ENCODE measurements at regions not wholly inside any gene's neighbourhood (a gene's known extent, or its start where the extent isn't known, plus 50 kb on each side); places are given as distances from the start of the nearest gene placed in this dataset.

DNA sequence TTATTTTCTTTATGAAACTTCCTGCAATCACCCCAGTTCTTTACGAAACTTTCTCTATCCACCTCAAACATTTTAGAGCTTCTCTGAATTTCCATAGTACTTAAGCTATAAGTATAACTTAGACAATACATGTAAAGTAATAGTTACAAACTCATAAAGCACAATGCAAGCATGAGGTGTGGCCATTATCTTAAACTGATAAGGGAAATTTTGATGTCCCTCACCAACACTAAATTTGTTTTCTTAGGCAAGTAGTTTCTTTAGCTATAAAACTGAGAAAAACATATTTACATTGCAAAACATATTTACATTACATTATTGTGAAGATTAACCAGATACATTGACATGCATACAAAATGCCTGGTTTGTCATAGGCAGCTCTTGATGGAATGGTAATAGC is 146.4 kb upstream of the ATP1B1 start:
- no peaks in the 10 kb centered on the region for H3K27me3 ChIP-seq

DNA sequence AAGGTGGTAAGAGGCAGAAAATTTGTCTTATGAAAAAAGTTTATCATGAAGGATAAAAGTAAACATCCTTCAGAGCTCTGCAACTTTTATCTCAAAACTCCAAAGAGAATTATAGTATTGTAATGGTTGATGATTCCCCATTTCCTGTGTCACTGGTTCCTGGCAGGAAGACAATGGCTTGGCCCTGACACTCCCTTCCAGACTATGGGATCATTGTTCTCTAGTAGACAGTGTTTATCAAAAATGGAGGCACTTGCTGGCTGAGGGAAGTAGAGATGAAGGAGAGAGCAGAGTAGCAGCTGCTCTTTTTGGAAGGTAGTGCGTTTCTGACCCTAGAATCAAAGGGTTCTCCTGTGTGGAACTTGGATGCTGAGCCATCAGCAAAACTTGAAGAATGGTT is 145.9 kb upstream of the ATP1B1 start:
- Histone ChIP-seq H3K36me3 (no peaks in the 10 kb centered on the region), H3K4me1 (no peaks in the 10 kb centered on the region), H3K27ac (no peak overlapping the region), H3K9me3 (no peaks in the 10 kb centered on the region), H3K4me3 (no peak overlapping the region), H3K27me3 (no peaks in the 10 kb centered on the region)
- no peak for DNase-seq (ENCODE audit: extremely low spot score in 2 of 2)
- TF ChIP-seq POLR2A (IDR thresholded peaks at IDR 0.05) (no peak), POLR2AphosphoS5 (IDR thresholded peaks at IDR 0.05; ENCODE audit: insufficient read depth in 1 of 2, low read depth in 1 of 2) (no peak)
- TF ChIP-seq, protein P1, sequence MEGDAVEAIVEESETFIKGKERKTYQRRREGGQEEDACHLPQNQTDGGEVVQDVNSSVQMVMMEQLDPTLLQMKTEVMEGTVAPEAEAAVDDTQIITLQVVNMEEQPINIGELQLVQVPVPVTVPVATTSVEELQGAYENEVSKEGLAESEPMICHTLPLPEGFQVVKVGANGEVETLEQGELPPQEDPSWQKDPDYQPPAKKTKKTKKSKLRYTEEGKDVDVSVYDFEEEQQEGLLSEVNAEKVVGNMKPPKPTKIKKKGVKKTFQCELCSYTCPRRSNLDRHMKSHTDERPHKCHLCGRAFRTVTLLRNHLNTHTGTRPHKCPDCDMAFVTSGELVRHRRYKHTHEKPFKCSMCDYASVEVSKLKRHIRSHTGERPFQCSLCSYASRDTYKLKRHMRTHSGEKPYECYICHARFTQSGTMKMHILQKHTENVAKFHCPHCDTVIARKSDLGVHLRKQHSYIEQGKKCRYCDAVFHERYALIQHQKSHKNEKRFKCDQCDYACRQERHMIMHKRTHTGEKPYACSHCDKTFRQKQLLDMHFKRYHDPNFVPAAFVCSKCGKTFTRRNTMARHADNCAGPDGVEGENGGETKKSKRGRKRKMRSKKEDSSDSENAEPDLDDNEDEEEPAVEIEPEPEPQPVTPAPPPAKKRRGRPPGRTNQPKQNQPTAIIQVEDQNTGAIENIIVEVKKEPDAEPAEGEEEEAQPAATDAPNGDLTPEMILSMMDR (IDR thresholded peaks at IDR 0.05): no peak
- intact Hi-C loops (cut with DNase I): no loop called here

More for the DNA sequence above, 146.4 kb upstream of the ATP1B1 start:
- H3K4me1 ChIP-seq: no peaks in the 10 kb centered on the region
- no peak overlapping the region for H3K27ac ChIP-seq
- intact Hi-C loops (cut with DNase I): no loop called here
- H3K4me3 ChIP-seq: no peak overlapping the region
- H3K36me3 ChIP-seq: no peaks in the 10 kb centered on the region
- TF ChIP-seq, protein P1 (IDR thresholded peaks at IDR 0.05): no peak
- TF ChIP-seq POLR2A (IDR thresholded peaks at IDR 0.05): no peak
- TF ChIP-seq POLR2AphosphoS5 (IDR thresholded peaks at IDR 0.05; ENCODE audit: insufficient read depth in 1 of 2, low read depth in 1 of 2): no peak
- no peak for DNase-seq (ENCODE audit: extremely low spot score in 2 of 2)
- no peaks in the 10 kb centered on the region for H3K9me3 ChIP-seq

DNA sequence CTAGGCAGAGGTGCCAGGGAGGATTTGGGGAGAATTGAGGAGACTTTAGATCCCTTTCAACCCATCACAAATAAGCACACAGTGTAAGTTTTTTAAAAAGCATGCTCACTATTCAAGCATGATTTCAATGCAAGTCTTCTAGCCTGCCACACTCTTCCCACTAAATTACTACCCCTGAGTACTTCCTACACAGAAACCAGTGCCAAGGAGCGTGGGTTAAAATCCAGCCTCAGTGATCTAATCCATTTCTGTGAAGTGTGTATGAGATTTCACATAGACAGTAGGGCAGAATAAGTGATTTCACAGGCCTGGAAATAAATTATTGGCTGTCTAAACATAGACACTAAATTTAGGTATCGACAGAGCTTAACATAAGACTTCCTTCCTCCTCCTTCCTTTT is 142.9 kb upstream of the ATP1B1 start:
- H3K4me1 ChIP-seq: no peaks in the 10 kb centered on the region
- no peak overlapping the region for H3K27ac ChIP-seq
- no peaks in the 10 kb centered on the region for H3K36me3 ChIP-seq
- intact Hi-C loops (cut with DNase I): no loop called here
- no peak for DNase-seq (ENCODE audit: extremely low spot score in 2 of 2)
- no peak overlapping the region for H3K4me3 ChIP-seq
- H3K27me3 ChIP-seq: no peaks in the 10 kb centered on the region
- TF ChIP-seq, protein P1 (IDR thresholded peaks at IDR 0.05): no peak
- TF ChIP-seq POLR2AphosphoS5 (IDR thresholded peaks at IDR 0.05; ENCODE audit: insufficient read depth in 1 of 2, low read depth in 1 of 2) (no peak), POLR2A (IDR thresholded peaks at IDR 0.05) (no peak)
- H3K9me3 ChIP-seq: no peaks in the 10 kb centered on the region

DNA sequence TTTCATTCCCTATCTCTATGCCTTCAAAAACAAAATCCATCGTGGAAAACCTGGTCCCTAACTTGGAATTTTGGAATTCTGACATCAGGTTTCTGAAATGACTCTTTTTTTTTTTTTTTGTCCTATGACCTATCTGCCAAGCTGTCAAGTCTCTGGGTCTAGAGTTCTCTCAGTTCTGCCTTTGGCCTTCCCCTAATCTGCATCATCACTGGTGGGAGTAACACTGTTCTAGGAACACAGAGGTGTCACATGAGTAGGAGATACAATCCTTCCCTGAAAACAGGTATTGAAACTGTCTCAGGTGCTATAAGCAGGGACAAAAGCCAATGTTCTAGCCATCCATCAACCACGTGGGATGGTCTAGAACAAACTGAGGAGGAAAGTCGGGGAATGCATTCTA is 142.0 kb upstream of the ATP1B1 start:
- no peaks in the 10 kb centered on the region for H3K4me1 ChIP-seq
- no peak for DNase-seq (ENCODE audit: extremely low spot score in 2 of 2)
- H3K36me3 ChIP-seq: no peaks in the 10 kb centered on the region
- no peak overlapping the region for H3K27ac ChIP-seq
- H3K9me3 ChIP-seq: no peaks in the 10 kb centered on the region
- no peak for TF ChIP-seq POLR2AphosphoS5 (IDR thresholded peaks at IDR 0.05; ENCODE audit: insufficient read depth in 1 of 2, low read depth in 1 of 2)
- TF ChIP-seq, protein P1 (IDR thresholded peaks at IDR 0.05): no peak
- TF ChIP-seq POLR2A (IDR thresholded peaks at IDR 0.05): no peak
- no peak overlapping the region for H3K4me3 ChIP-seq
- no peaks in the 10 kb centered on the region for H3K27me3 ChIP-seq
- intact Hi-C loops (cut with DNase I): no loop called here

DNA sequence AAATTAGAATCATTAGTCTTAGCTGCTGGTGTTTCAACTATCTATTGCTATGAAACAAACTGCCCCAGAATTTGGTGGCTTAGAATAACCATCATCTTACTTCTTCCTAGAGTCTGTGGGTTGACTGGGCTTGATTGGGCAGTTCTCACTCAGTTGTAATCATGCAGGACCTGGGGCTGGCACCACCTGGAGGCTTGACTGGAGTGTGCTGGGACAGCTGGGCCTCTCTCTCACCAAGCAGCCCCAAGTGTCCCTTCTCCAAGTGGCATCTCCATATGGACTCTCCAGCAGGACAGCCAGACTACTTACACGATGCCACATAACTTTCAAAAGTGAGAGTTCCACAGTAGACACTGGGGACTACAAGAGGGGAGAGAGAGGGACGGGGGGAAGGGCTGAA is 140.3 kb upstream of the ATP1B1 start:
- Histone ChIP-seq H3K9me3 (no peaks in the 10 kb centered on the region), H3K4me1 (no peaks in the 10 kb centered on the region), H3K27ac (no peak overlapping the region), H3K4me3 (no peak overlapping the region), H3K36me3 (no peaks in the 10 kb centered on the region), H3K27me3 (no peaks in the 10 kb centered on the region)
- DNase-seq (ENCODE audit: extremely low spot score in 2 of 2): no peak
- TF ChIP-seq POLR2A (IDR thresholded peaks at IDR 0.05): no peak
- TF ChIP-seq POLR2AphosphoS5 (IDR thresholded peaks at IDR 0.05; ENCODE audit: insufficient read depth in 1 of 2, low read depth in 1 of 2): no peak
- TF ChIP-seq, protein P1 (IDR thresholded peaks at IDR 0.05): no peak
- intact Hi-C loops (cut with DNase I): no loop called here
